Natural killer cell (primary cell): ENCODE measurements at regions not wholly inside any gene's neighbourhood (a gene's known extent, or its start where the extent isn't known, plus 50 kb on each side); places are given as distances from the start of the nearest gene placed in this dataset.

Source experiments
- ATAC-seq, 3 donors: fragments of 150-1000 bp in 2 of 3; fragments of 200-7000 bp in 1 of 3; cut with Tn5 transposase; 1 replicate in 1 of 3; 2 replicates in 2 of 3; pipeline ENCODE4 v1.10.0; 2021; ENCODE audit warnings: mild to moderate bottlenecking in 2 of 3, moderate library complexity in 2 of 3
- DNase-seq, 2 donors: peaks; one replicate each; pipeline versions ENCODE4 v3.0.0 to v3.0.0-alpha.2; 2013 to 2021; ENCODE audit warnings: mixed read lengths in 1 of 2
- H3K27ac ChIP-seq: one replicate; pipeline ENCODE4 v1.5.1; 2013; ENCODE audit warnings: mild to moderate bottlenecking, low read length
- H3K27me3 ChIP-seq: one replicate; pipeline ENCODE4 v1.6.1; 2013; ENCODE audit warnings: low read length; ENCODE audit not compliant: control insufficient read depth, insufficient read depth
- H3K36me3 ChIP-seq: one replicate; pipeline ENCODE4 v1.6.1; 2013; ENCODE audit warnings: low read length; ENCODE audit not compliant: control insufficient read depth, insufficient read depth
- H3K4me1 ChIP-seq: one replicate; pipeline ENCODE4 v1.6.1; 2013; ENCODE audit warnings: low read length; ENCODE audit not compliant: control insufficient read depth, insufficient read depth
- H3K4me3 ChIP-seq: one replicate; pipeline ENCODE4 v1.5.1; 2013; ENCODE audit warnings: low read length
- H3K9me3 ChIP-seq: one replicate; pipeline ENCODE4 v1.6.1; 2013; ENCODE audit warnings: low read length; ENCODE audit not compliant: control insufficient read depth, insufficient read depth
- H3K27ac Mint-ChIP-seq, 2 donors: one replicate each; pipeline ENCODE4 v1.8.0; 2022; ENCODE audit warnings: mild to moderate bottlenecking in 2 of 2, mixed read lengths in 2 of 2, moderate library complexity in 1 of 2
- H3K27me3 Mint-ChIP-seq, 2 donors: one replicate each; pipeline ENCODE4 v1.8.0; 2022; ENCODE audit warnings: low read depth in 2 of 2, mixed read lengths in 2 of 2
- H3K36me3 Mint-ChIP-seq: one replicate; pipeline ENCODE4 v1.8.0; 2022; ENCODE audit warnings: mixed read lengths
- H3K4me1 Mint-ChIP-seq, 2 donors: one replicate each; pipeline ENCODE4 v1.8.0; 2022; ENCODE audit warnings: mixed read lengths in 2 of 2
- H3K4me3 Mint-ChIP-seq: one replicate; pipeline ENCODE4 v1.8.0; 2022; ENCODE audit warnings: mild to moderate bottlenecking, moderate library complexity, mixed read lengths
- H3K9me3 Mint-ChIP-seq, 2 donors: one replicate each; pipeline ENCODE4 v1.8.0; 2022; ENCODE audit warnings: mixed read lengths in 2 of 2
- WGBS: methylation state at CpG from one replicate; pipeline ENCODE4 v1.1.7; 2013; ENCODE audit warnings: missing lambda C conversion rate; ENCODE audit not compliant: insufficient coverage; 5-methylcytosine and 5-hydroxymethylcytosine counted together
- intact Hi-C: fragments of 100-400 bp; cut with micrococcal nuclease; formaldehyde crosslinking; loops from one replicate; pipeline ENCODE4 v1.14.2; 2022
- TF ChIP-seq, protein P1 (sequence below): fragments of 200-600 bp; IDR thresholded peaks from one replicate; pipeline ENCODE4 v1.8.0; 2022; ENCODE audit warnings: antibody characterized with exemption

DNA sequence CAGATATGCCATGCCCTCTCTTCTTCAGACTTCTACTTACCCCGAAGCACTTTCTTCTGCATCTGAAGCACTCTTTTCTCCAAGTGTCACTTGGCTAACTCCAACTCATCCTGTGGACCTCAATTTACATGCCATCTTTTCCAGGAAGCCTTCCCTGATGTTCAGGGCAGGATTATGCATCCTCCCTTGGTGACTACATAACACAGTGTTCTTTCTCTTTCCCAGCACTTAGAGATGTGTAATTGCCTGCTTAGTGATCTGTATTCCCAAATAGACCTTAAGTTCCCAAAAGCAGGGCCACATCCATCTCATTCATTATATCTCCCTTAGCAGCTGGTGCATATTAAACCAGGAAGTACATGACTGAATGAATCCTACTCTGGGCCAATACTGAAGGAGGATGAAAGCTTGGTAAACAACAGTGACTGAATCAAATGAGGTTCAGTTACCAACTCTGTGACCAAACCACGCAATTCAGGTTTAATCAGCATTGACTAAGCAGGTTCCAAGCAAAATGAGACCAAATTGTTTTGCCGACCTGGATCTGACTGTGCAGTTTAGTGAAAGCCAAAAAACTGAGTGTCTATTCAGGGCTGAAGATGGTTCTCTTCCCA is 121.4 kb upstream of the TCF21 start:
- H3K27me3 Mint-ChIP-seq = peaks cover 0 to 8% of the 10 kb centered on the region in 2 donors
- 72% methylated on average over 3 of the region's 3 CpGs for WGBS
- intact Hi-C loops = no loop called here
- H3K27ac Mint-ChIP-seq = no peak overlapping the region
- no peaks in the 10 kb centered on the region for H3K27me3 ChIP-seq
- no peaks in the 10 kb centered on the region for H3K4me1 Mint-ChIP-seq
- H3K27ac ChIP-seq = no peak overlapping the region
- no peak overlapping the region for H3K4me3 Mint-ChIP-seq
- ATAC-seq (no peak), DNase-seq (no peak)
- H3K9me3 Mint-ChIP-seq = peaks cover 4 to 5% of the 10 kb centered on the region in 2 donors
- TF ChIP-seq, protein P1, sequence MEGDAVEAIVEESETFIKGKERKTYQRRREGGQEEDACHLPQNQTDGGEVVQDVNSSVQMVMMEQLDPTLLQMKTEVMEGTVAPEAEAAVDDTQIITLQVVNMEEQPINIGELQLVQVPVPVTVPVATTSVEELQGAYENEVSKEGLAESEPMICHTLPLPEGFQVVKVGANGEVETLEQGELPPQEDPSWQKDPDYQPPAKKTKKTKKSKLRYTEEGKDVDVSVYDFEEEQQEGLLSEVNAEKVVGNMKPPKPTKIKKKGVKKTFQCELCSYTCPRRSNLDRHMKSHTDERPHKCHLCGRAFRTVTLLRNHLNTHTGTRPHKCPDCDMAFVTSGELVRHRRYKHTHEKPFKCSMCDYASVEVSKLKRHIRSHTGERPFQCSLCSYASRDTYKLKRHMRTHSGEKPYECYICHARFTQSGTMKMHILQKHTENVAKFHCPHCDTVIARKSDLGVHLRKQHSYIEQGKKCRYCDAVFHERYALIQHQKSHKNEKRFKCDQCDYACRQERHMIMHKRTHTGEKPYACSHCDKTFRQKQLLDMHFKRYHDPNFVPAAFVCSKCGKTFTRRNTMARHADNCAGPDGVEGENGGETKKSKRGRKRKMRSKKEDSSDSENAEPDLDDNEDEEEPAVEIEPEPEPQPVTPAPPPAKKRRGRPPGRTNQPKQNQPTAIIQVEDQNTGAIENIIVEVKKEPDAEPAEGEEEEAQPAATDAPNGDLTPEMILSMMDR = no peak
- H3K4me1 ChIP-seq = no peaks in the 10 kb centered on the region
- H3K36me3 ChIP-seq = no peaks in the 10 kb centered on the region
- no peaks in the 10 kb centered on the region for H3K36me3 Mint-ChIP-seq
- no peaks in the 10 kb centered on the region for H3K9me3 ChIP-seq
- no peak overlapping the region for H3K4me3 ChIP-seq

DNA sequence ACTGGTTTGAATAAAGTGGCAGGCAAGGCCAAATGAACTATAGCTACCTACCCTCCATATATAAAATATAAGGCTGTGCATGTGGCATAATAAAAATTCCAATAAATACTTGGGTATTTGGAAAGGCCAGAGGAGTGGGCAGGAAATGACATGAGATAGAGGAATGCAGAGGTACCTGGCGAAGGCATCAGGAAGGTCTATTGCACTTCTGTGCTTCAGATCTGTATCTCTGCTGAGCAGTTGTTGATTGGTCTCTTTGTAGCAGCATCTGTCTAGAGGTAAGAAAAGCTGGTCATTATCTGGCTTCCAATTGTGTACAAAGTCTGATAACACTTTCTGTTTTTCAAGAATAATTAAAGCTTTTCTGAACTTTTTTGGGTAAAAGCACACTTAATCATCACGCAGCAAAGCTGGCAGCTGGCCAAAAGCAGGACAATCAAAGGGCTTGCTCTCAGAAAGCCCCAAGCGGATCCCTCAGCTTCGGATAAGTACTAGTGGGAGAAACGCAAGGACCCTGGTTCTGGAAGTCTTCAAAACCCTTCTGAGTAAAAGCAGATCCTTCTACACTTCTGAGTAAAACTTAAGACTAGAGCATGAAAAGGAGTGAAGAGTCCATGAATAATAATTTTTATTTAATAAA is 120.1 kb upstream of the TCF21 start:
- H3K27me3 ChIP-seq = no peaks in the 10 kb centered on the region
- intact Hi-C loops = no loop called here
- H3K36me3 Mint-ChIP-seq = no peaks in the 10 kb centered on the region
- no peaks in the 10 kb centered on the region for H3K4me1 Mint-ChIP-seq
- no peaks in the 10 kb centered on the region for H3K36me3 ChIP-seq
- no peaks in the 10 kb centered on the region for H3K4me1 ChIP-seq
- H3K27ac ChIP-seq = no peak overlapping the region
- H3K27me3 Mint-ChIP-seq = peaks cover 0 to 6% of the 10 kb centered on the region in 2 donors
- DNase-seq (no peak), ATAC-seq (no peak)
- TF ChIP-seq, protein P1 = no peak
- H3K4me3 ChIP-seq = no peak overlapping the region
- no peak overlapping the region for H3K27ac Mint-ChIP-seq
- H3K4me3 Mint-ChIP-seq = no peak overlapping the region
- no peaks in the 10 kb centered on the region for H3K9me3 ChIP-seq
- WGBS = 88% methylated on average over 4 of the region's 5 CpGs
- H3K9me3 Mint-ChIP-seq = peaks cover 4 to 5% of the 10 kb centered on the region in 2 donors

DNA sequence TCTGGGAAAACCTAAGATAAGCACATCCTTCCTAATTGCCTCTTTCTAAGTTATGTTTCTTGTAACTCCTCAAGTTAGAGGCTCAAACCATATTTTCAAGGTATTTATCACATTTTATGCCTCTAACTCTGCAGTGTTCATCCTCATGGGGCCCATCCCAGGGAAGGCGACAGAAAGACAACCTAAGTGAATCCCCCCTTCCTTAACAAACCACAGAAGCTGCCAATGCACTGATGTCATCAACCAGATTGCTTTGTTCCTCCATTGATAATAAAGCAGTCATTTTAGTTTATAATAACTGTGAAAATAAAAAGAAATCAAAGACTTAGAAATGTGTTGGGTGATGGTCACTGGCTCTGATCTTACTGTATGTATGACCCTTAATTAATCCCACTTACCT is 119.5 kb upstream of the TCF21 start:
- H3K4me3 Mint-ChIP-seq = no peak overlapping the region
- H3K4me1 Mint-ChIP-seq = no peaks in the 10 kb centered on the region
- DNase-seq (no peak), ATAC-seq (no peak)
- H3K36me3 Mint-ChIP-seq = no peaks in the 10 kb centered on the region
- intact Hi-C loops = no loop called here
- H3K27ac Mint-ChIP-seq = no peak overlapping the region
- 94% methylated on average over 1 of the region's 1 CpG for WGBS
- Histone ChIP-seq H3K4me3 (no peak overlapping the region), H3K27ac (no peak overlapping the region), H3K36me3 (no peaks in the 10 kb centered on the region), H3K9me3 (no peaks in the 10 kb centered on the region), H3K27me3 (no peaks in the 10 kb centered on the region), H3K4me1 (no peaks in the 10 kb centered on the region)
- TF ChIP-seq, protein P1 = no peak
- no peaks in the 10 kb centered on the region for H3K27me3 Mint-ChIP-seq
- H3K9me3 Mint-ChIP-seq = peaks cover 4 to 5% of the 10 kb centered on the region in 2 donors

DNA sequence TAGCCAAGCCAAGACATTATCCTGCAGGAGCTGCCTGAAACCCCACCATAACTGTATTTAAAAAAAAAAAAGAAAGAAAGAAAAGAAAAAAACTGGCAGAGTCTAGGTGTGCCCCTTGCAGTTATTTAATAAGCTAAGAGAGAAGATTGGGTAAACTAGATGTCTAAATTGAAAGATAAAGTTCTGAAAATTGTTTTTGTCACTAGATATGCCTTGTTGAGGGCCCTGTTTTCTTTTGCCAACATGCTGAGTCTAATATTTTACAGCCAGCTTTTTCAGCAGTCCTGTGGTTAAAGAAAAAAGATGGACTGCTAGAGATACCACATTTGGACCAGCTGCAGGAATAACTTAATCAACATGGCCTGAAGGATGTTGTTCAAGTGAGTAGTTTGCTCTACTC is 116.3 kb upstream of the TCF21 start:
- H3K27ac Mint-ChIP-seq = no peak overlapping the region
- H3K9me3 Mint-ChIP-seq = peaks cover 2 to 4% of the 10 kb centered on the region in 2 donors
- ATAC-seq (no peak), DNase-seq (no peak)
- Histone ChIP-seq H3K27ac (no peak overlapping the region), H3K9me3 (no peaks in the 10 kb centered on the region), H3K36me3 (no peaks in the 10 kb centered on the region), H3K27me3 (no peaks in the 10 kb centered on the region), H3K4me3 (no peak overlapping the region), H3K4me1 (no peaks in the 10 kb centered on the region)
- intact Hi-C loops = no loop called here
- no peak overlapping the region for H3K4me3 Mint-ChIP-seq
- no peaks in the 10 kb centered on the region for H3K36me3 Mint-ChIP-seq
- peaks cover 0 to 3% of the 10 kb centered on the region in 2 donors for H3K27me3 Mint-ChIP-seq
- no peaks in the 10 kb centered on the region for H3K4me1 Mint-ChIP-seq
- TF ChIP-seq, protein P1 = no peak
